Brain microvascular endothelial cell (primary cell): ENCODE measurements at regions not wholly inside any gene's neighbourhood (a gene's known extent, or its start where the extent isn't known, plus 50 kb on each side); places are given as distances from the start of the nearest gene placed in this dataset.

Experiments
- DNase-seq: peaks from one replicate; pipeline ENCODE4 v3.0.0-alpha.2; 2020
- H3K27ac ChIP-seq: fragments of 250-450 bp; sonication (Bioruptor Pico); 2 replicates; pipeline ENCODE4 v1.5.1; 2020; ENCODE audit warnings: mild to moderate bottlenecking, moderate library complexity
- H3K27me3 ChIP-seq: fragments of 250-450 bp; sonication (Bioruptor Pico); replicated peaks from 2 replicates; pipeline ENCODE4 v1.5.1; 2020; ENCODE audit warnings: mild to moderate bottlenecking
- H3K36me3 ChIP-seq: fragments of 250-450 bp; sonication (Bioruptor Pico); replicated peaks from 2 replicates; pipeline ENCODE4 v1.5.1; 2020; ENCODE audit warnings: mild to moderate bottlenecking
- H3K4me3 ChIP-seq: 2 replicates; pipeline ENCODE4 v1.5.1; 2011; ENCODE audit warnings: low read depth, mild to moderate bottlenecking, control low read depth, low read length, moderate library complexity
- in situ Hi-C: cut with HindIII; loops from 2 replicates; pipeline ENCODE4 v1.10.0; 2017; ENCODE audit warnings: low sequenced_read_pairs, low pct_ligation_motif_present
- TF ChIP-seq, protein P1 (sequence below): IDR thresholded peaks from 2 replicates; pipeline ENCODE4 v1.5.1; 2011; ENCODE audit warnings: low read depth, mild to moderate bottlenecking, moderate library complexity, low read length, control low read depth, inconsistent platforms; ENCODE audit errors: missing control alignments

DNA sequence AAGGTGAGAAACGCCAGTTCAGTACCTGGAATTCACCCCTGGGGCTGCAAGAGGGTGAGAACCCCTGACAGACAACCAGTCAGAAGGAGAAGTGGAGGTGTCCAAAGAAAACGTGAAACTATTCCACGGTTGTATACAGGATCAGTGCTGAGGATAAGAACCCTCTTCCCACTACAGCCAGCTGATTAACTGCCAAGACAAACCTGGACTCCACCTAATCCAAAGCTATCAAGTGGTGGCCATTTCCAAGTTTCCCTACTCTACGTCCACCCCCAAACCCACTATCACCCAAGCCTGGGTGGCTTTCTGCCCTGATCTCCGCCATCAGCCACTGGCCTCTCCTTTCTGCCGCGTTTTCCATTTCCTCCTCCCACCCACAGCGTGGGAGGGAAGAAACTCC is 312.3 kb upstream of the ID2 start:
- Histone ChIP-seq H3K27ac (no peak overlapping the region), H3K27me3 (no peaks in the 10 kb centered on the region), H3K4me3 (no peak overlapping the region), H3K36me3 (no peaks in the 10 kb centered on the region)
- DNase-seq = no peak
- in situ Hi-C loops = no loop called here
- TF ChIP-seq, protein P1, sequence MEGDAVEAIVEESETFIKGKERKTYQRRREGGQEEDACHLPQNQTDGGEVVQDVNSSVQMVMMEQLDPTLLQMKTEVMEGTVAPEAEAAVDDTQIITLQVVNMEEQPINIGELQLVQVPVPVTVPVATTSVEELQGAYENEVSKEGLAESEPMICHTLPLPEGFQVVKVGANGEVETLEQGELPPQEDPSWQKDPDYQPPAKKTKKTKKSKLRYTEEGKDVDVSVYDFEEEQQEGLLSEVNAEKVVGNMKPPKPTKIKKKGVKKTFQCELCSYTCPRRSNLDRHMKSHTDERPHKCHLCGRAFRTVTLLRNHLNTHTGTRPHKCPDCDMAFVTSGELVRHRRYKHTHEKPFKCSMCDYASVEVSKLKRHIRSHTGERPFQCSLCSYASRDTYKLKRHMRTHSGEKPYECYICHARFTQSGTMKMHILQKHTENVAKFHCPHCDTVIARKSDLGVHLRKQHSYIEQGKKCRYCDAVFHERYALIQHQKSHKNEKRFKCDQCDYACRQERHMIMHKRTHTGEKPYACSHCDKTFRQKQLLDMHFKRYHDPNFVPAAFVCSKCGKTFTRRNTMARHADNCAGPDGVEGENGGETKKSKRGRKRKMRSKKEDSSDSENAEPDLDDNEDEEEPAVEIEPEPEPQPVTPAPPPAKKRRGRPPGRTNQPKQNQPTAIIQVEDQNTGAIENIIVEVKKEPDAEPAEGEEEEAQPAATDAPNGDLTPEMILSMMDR = no peak

DNA sequence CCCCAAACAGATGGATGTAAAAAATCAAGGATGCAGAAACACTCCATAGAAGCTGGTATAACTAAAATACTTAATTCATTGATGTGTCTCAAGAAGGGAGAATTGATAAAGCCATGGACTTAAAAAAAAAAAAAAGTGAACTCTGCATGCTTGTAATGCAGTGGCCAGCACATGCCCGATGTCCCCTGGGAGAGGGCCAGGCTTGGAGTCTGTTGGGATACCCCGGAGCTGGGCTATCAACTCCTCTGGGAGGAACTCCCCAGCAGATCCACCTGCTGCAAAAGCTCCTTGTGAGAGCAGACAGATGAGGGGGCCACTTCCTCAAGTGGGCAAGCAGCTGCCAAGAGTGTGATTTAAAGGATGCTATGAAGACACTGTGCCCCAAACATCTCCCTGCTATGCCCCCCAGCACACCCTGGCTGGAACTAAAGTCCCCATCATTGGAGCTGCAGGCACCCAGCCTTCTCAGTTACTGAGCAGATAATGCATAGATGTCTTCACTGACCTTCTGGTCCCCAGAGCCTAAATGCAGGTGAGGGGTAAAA is 311.5 kb upstream of the ID2 start:
- DNase-seq = no peak
- in situ Hi-C loops = no loop called here
- Histone ChIP-seq H3K36me3 (no peaks in the 10 kb centered on the region), H3K27me3 (no peaks in the 10 kb centered on the region), H3K4me3 (no peak overlapping the region), H3K27ac (no peak overlapping the region)
- TF ChIP-seq, protein P1 = no peak

DNA sequence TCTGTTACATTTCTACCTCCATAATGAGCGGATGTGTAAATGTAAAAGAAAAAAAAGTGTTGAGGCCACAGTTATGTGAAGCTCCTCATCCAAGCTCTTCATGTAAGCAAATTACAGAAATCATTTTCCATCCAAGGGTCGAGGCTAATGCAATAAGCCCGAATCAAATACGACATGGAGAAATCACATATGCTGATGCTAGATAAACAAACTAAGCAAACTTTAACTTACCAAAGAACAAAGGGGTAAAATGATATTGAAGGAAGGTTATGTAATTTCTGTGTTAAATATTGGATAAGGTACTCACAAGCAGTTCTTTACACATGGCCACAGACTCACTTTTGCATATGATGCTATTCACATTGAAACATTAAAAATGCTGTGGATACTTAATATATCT is 310.2 kb upstream of the ID2 start:
- TF ChIP-seq, protein P1 = no peak
- in situ Hi-C loops = no loop called here
- H3K27me3 ChIP-seq = no peaks in the 10 kb centered on the region
- H3K27ac ChIP-seq = no peak overlapping the region
- H3K36me3 ChIP-seq = no peaks in the 10 kb centered on the region
- no peak for DNase-seq
- H3K4me3 ChIP-seq = no peak overlapping the region

DNA sequence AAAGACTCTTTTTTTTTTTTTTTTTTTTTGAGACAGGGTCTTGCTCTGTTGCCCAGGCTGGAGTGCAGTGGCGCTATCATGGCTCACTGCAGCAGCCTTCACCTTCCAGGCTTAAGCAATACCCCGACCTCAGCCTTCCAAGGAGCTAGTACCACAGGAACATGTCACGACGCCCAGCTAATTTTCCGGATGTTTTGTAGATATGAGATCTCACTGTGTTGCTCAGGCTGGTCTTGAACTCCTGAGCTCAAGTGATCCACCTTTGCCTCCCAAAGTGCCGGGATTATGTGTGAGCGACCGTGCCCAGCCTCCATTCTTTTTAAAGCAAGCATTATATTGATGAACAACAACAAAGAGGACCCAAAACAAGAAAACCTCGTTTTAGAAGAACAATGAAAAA is 307.1 kb upstream of the ID2 start:
- no peak for DNase-seq
- Histone ChIP-seq H3K27ac (no peak overlapping the region), H3K27me3 (no peaks in the 10 kb centered on the region), H3K4me3 (no peak overlapping the region), H3K36me3 (no peaks in the 10 kb centered on the region)
- in situ Hi-C loops = no loop called here
- TF ChIP-seq, protein P1 = no peak

DNA sequence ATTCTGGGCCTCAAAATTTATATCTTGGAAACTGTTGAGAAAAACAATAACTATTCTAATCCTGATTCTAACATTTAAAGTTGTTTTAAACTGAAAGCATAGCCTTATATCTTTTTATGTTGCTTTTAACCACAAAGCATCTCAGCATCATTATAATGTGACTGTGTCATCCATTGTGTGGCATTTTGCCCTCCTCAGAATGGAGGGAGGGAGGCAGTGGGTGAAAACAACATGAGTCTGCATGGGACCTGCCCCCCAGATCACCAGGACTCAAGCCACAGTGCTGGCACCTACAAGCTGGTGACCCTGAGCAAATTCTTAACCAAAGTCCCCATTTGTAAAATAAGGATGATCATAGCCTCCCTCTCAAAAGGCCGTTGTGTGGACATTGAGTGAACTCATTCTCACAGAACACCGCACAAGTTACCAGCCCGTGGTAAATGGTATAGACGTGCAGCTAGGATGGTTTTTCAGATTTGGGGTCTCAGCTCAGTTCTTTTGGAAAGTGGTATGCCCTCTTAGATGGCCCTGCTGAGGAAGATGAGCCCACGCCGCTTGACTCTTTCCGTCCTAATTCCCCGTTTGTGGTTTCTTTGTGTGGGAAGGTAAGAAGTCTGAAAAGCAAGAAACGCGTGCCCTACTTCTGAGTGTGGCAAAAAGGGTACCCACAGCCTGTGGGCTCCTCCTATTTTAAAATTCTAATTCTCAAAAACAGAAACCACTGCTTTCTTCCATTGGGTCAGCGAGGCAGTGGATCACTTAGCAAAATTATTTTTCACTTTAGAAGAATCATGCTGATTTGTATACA is 305.0 kb upstream of the ID2 start:
- in situ Hi-C loops = no loop called here
- TF ChIP-seq, protein P1 = no peak
- no peak for DNase-seq

More for the DNA sequence above, 305.0 kb upstream of the ID2 start:
- Histone ChIP-seq H3K36me3 (no peaks in the 10 kb centered on the region), H3K27ac (no peak overlapping the region), H3K4me3 (no peak overlapping the region), H3K27me3 (no peaks in the 10 kb centered on the region)
